A673 (cell line): ENCODE measurements at regions not wholly inside any gene's neighbourhood (a gene's known extent, or its start where the extent isn't known, plus 50 kb on each side); places are given as distances from the start of the nearest gene placed in this dataset.

Experiments used
- BruUV-seq: library from RNA; stranded (reverse); fragments of 400-500 nt; replicated peaks from 2 replicates; lab custom pipeline; 2021; lab: Mats Ljungman, UMichigan
- CTCF ChIA-PET: fragments of 300-600 bp; sonication (Branson Sonifier 250); formaldehyde crosslinking; loops from one replicate; lab custom pipeline; 2022; ENCODE audit warnings: antibody characterized with exemption; lab: Charles Lee
- POLR2A ChIA-PET: fragments of 300-600 bp; sonication (Branson Sonifier 250); formaldehyde crosslinking; loops from one replicate; lab custom pipeline; 2022; ENCODE audit warnings: antibody characterized with exemption; ENCODE audit not compliant: low non-redundant PET; lab: Charles Lee
- DNase-seq: peaks from one replicate; pipeline ENCODE4 v3.0.0-alpha.2; 2015; ENCODE audit warnings: low spot score
- H3K27ac ChIP-seq: fragments of 200-600 bp; sonication (generic); 2 replicates; pipeline ENCODE4 v1.5.1; 2016; ENCODE audit warnings: mixed run types, low read depth, mild to moderate bottlenecking, mixed read lengths, antibody characterized with exemption, low read length; ENCODE audit not compliant: poor library complexity, severe bottlenecking
- H3K27me3 ChIP-seq: fragments of 200-600 bp; sonication (generic); replicated peaks from 2 replicates; pipeline ENCODE4 v1.6.1; 2017; ENCODE audit warnings: mixed run types, low read depth, mild to moderate bottlenecking, mixed read lengths, antibody characterized with exemption, low read length; ENCODE audit not compliant: insufficient read depth, poor library complexity
- H3K36me3 ChIP-seq: fragments of 200-600 bp; sonication (generic); 2 replicates; pipeline ENCODE4 v1.6.1; 2016; ENCODE audit warnings: mixed run types, mild to moderate bottlenecking, mixed read lengths, antibody characterized with exemption, low read length; ENCODE audit not compliant: insufficient read depth, poor library complexity, severe bottlenecking
- H3K4me1 ChIP-seq: fragments of 200-600 bp; sonication (generic); 2 replicates; pipeline ENCODE4 v1.6.1; 2017; ENCODE audit warnings: mixed run types, mild to moderate bottlenecking, mixed read lengths, antibody characterized with exemption, low read length; ENCODE audit not compliant: insufficient read depth, poor library complexity, severe bottlenecking
- H3K4me3 ChIP-seq: fragments of 200-600 bp; sonication (generic); 2 replicates; pipeline ENCODE4 v1.5.1; 2016; ENCODE audit warnings: low read depth, mixed run types, mild to moderate bottlenecking, mixed read lengths, low read length; ENCODE audit not compliant: poor library complexity, severe bottlenecking
- H3K9me3 ChIP-seq: fragments of 200-600 bp; sonication (generic); 2 replicates; pipeline ENCODE4 v1.6.1; 2016; ENCODE audit warnings: mixed run types, low read depth, mild to moderate bottlenecking, mixed read lengths, antibody characterized with exemption, low read length; ENCODE audit not compliant: poor library complexity, severe bottlenecking
- CTCF ChIP-seq: fragments of 300-800, 200-600 bp; sonication (generic); conservative IDR thresholded peaks from 2 replicates; pipeline ENCODE4 v1.5.1; 2017; ENCODE audit warnings: low read depth, mild to moderate bottlenecking, antibody characterized with exemption, low read length, moderate library complexity, mixed read lengths
- EZH2 ChIP-seq: fragments of 200-600 bp; sonication (generic); IDR thresholded peaks from 2 replicates; pipeline ENCODE4 v1.6.1; 2017; ENCODE audit warnings: borderline replicate concordance, low read depth, mild to moderate bottlenecking, mixed read lengths, antibody characterized with exemption, low read length; ENCODE audit not compliant: poor library complexity, severe bottlenecking
- intact Hi-C: fragments of 100-400 bp; cut with micrococcal nuclease; formaldehyde crosslinking; loops from one replicate; pipeline ENCODE4 v1.10.0; 2022; ENCODE audit not compliant: unreplicated experiment

GRCh38 chr3:140842984-140843649 lies 98.5 kb upstream of the SLC25A36 start:
- H3K27ac ChIP-seq, result no peak overlapping the region
- CTCF ChIA-PET, result no interaction called here
- no peaks in the 10 kb centered on the region for H3K36me3 ChIP-seq
- intact Hi-C loops, result no loop called here
- no peaks in the 10 kb centered on the region for H3K9me3 ChIP-seq
- POLR2A ChIA-PET, result no interaction called here
- no peaks in the 10 kb centered on the region for H3K27me3 ChIP-seq
- TF ChIP-seq EZH2, result no peak
- TF ChIP-seq CTCF, result no peak
- H3K4me3 ChIP-seq, result no peak overlapping the region
- no peak for DNase-seq
- H3K4me1 ChIP-seq, result no peaks in the 10 kb centered on the region
- no TSS peak for BruUV-seq

DNA sequence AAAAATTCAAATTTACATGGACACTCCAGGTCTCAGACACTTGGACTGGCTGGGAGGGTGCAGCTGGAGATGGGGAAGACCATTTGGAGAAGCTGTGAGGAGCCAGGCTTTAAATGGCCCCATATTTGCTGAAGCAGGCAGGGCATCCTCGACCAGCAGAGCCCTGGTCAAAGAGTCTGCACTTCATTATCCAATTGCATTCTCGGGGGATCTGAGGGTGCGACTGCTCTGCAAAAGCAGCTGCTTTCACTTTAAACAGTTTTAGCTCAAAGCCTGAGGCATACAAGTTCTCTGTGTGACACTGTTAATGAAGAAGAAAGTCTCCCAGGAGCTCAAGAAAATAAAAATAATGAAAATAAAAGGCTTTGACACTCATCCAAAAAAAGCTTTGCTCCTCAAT lies 98.0 kb upstream of the SLC25A36 start:
- ChIA-PET CTCF (no interaction called here), POLR2A (no interaction called here)
- Histone ChIP-seq H3K4me1 (no peaks in the 10 kb centered on the region), H3K4me3 (no peak overlapping the region), H3K9me3 (no peaks in the 10 kb centered on the region), H3K27ac (no peak overlapping the region), H3K27me3 (no peaks in the 10 kb centered on the region), H3K36me3 (no peaks in the 10 kb centered on the region)
- no peak for DNase-seq
- intact Hi-C loops, result no loop called here
- TF ChIP-seq EZH2, result no peak
- no TSS peak for BruUV-seq

DNA sequence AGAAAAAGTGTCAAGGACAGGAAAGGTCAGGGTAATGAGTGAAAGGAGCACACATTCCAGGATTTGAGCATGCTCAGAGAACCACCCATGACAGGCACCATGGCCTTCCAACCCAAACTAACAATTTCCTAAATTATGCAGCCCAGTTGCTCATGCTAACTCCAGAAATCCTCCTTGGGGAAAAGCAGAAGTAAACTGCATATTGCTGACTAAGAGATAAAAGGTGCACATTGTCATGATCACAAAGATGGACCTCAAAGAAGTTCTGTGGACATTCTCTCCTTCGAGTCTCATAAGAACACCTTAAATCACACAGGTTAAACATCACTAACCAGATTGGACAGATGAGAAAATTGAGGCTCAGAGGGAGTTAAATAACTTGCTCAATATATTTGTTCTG lies 97.6 kb upstream of the SLC25A36 start:
- no peaks in the 10 kb centered on the region for H3K27me3 ChIP-seq
- no peak overlapping the region for H3K27ac ChIP-seq
- ChIA-PET CTCF (no interaction called here), POLR2A (no interaction called here)
- no peak for DNase-seq
- no peaks in the 10 kb centered on the region for H3K9me3 ChIP-seq
- H3K4me3 ChIP-seq, result no peak overlapping the region
- TF ChIP-seq CTCF, result no peak
- no peak for TF ChIP-seq EZH2
- intact Hi-C loops, result no loop called here
- no TSS peak for BruUV-seq
- H3K4me1 ChIP-seq, result no peaks in the 10 kb centered on the region
- no peaks in the 10 kb centered on the region for H3K36me3 ChIP-seq

DNA sequence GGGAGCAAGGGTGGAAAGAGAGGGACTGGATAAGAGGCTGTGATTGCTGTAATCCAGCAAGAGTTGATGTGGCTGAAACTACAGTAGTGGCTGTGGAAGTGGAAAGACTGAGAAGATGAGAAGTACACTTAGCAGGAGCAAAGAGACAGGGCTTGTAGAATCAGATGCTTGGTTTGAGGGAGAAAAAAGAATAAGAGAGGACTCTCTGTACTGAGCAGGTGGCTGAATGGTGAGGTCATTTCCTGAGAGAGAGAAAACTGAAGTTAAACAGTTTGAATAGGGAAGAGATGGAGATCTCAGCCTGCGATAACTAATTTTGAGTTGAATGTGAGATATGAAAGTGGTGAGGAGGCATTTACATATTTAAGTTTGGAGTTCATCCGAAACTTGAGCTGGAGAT lies 95.8 kb upstream of the SLC25A36 start:
- CTCF ChIA-PET, result no interaction called here
- TF ChIP-seq CTCF, result no peak
- no peak for TF ChIP-seq EZH2
- POLR2A ChIA-PET, result no interaction called here

More for the DNA sequence above, 95.8 kb upstream of the SLC25A36 start:
- Histone ChIP-seq H3K36me3 (no peaks in the 10 kb centered on the region), H3K27me3 (no peaks in the 10 kb centered on the region), H3K9me3 (no peaks in the 10 kb centered on the region), H3K27ac (no peak overlapping the region), H3K4me1 (no peaks in the 10 kb centered on the region), H3K4me3 (no peak overlapping the region)
- intact Hi-C loops, result no loop called here
- BruUV-seq, result no TSS peak
- no peak for DNase-seq
